HG02642 (cell line): ENCODE measurements at regions not wholly inside any gene's neighbourhood (a gene's known extent, or its start where the extent isn't known, plus 50 kb on each side); places are given as distances from the start of the nearest gene placed in this dataset.
"Not testable (repeated sequence)": the region's sequence is repeated elsewhere in the genome, so short reads cannot be mapped to it uniquely, and the experiment has no call there.

Experiments
- ATAC-seq: cut with Tn5 transposase; IDR thresholded peaks from one replicate; pipeline ENCODE4 v1.9.1; 2021; ENCODE audit warnings: mild to moderate bottlenecking; ENCODE audit not compliant: unreplicated experiment, poor library complexity

DNA sequence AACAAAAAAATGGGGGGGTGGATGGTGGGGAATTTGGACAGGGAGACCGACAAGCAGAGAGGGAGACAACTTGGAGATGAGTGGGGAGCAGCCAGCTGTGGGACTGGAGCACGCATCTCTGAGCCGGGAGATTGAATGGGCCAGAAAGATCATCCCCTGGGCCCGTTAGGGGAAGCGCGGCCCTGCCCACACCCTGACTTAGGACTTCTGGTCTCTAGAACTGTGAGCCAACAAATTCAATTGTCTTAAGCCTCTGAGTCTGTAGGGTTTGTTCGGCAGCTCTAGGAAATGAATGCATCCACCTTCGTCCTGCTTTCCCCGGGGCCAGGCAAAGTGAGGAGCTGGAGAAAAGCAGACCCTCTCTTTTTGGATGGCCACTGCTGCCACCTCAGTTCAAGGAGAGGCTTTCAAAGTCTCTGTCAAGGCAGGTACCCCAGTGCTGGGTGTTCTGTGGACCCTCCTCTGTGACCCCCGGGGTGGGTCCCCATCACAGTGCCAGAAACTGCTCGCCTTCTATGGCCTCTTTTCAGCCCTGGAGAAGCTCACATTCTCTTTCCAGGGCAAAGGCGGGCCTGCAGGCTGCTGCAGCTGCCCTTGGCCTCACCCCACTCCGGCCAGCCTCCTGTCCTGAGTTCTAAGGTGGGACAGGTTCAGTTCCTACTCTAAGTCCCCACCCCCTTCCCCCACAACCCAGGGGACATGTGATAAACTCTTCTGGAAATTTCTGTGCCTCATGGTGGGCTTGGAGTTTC, 423.2 kb downstream of the RPS24 start:
- no peak for ATAC-seq

GRCh38 chr10:78457804-78458482, 424.3 kb downstream of the RPS24 start:
- ATAC-seq = no peak

GRCh38 chr10:78458983-78459638, 425.4 kb downstream of the RPS24 start:
- ATAC-seq = no peak

GRCh38 chr10:78459639-78460037, 426.0 kb downstream of the RPS24 start:
- ATAC-seq = no peak

GRCh38 chr10:78460204-78460603, 426.5 kb downstream of the RPS24 start:
- no peak for ATAC-seq

GRCh38 chr10:78461333-78461732, 427.7 kb downstream of the RPS24 start:
- no peak for ATAC-seq

- ATAC-seq = no peak
These were observed 428.5 kb downstream of the RPS24 start for GRCh38 chr10:78462176-78462575.

DNA sequence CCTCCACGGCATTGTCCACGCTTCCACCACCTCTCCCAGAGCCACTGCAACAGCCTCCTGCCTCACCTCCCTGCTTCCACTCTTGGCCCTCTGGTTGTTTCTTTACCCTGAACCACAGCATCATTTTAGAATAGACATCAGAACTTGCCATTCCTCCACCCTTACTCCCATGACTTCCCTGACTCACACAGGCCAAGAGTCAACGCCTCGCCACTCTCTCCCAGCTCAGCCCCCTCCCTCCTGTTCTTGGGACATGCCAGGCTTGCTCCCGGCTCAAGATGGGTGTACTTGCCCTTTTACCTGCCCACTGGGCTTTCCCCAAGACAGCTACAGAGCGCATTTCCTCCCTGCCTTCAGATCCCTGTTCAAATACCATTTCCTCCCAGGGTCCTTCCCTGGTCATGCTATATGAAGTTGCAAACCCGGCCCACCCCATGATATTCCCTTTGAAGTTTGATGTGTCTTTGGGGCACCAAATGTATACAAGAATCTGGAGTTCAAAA, 429.1 kb downstream of the RPS24 start:
- no peak for ATAC-seq

GRCh38 chr10:78464118-78464855, 430.6 kb downstream of the RPS24 start:
- no peak for ATAC-seq

- ATAC-seq = no peak
These were observed 431.2 kb downstream of the RPS24 start for GRCh38 chr10:78464856-78465267.

GRCh38 chr10:78465431-78465830, 431.8 kb downstream of the RPS24 start:
- no peak for ATAC-seq

GRCh38 chr10:78467496-78468106, 433.9 kb downstream of the RPS24 start:
- no peak for ATAC-seq

- not testable (repeated sequence) for ATAC-seq
These were observed 435.1 kb downstream of the RPS24 start for GRCh38 chr10:78468731-78469130.

- no peak for ATAC-seq
These were observed 436.8 kb downstream of the RPS24 start for GRCh38 chr10:78470267-78471103.

DNA sequence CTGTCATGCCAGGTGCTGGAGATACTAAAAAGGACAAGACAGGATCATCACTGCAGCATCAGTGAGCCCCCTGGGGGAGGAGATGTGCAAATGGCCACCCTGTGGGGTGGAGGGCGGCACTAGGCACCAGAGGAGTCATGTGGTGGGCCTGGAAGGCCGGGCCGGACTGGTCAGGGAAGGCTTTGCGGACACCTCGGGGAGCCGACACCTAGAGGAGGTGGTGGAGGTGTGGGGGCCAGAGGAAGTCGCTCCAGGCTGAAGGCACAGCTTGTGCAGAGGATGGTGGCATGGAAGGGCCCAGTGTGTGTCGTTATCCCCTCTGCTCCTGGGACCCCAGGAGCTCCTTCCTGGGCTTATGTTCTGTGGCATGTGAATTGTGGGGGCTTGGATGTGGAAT, 437.7 kb downstream of the RPS24 start:
- no peak for ATAC-seq

GRCh38 chr10:78471723-78472550, 438.3 kb downstream of the RPS24 start:
- no peak for ATAC-seq

DNA sequence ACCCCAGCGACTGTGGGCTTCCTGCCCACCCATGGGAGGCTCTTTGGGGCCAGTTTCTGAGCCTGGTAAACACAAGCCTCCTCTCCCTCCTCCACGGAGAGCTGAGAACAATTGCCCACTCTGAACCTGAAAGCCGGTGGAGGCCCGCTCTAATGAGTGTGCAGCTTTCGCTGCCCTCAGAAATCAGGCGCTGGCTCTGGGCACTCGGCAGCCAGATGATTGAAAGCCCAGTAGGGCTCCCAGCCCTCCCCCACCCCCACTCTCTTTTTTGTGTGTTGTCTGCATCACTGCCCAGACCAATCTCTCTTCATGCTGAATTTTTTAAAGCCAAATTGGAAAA, 438.9 kb downstream of the RPS24 start:
- ATAC-seq = no peak

GRCh38 chr10:78473006-78473405, 439.3 kb downstream of the RPS24 start:
- no peak for ATAC-seq

GRCh38 chr10:78474743-78475142, 441.1 kb downstream of the RPS24 start:
- no peak for ATAC-seq
